ENCODE measurements at regions not wholly inside any gene's neighbourhood (a gene's known extent, or its start where the extent isn't known, plus 50 kb on each side); places are given as distances from the start of the nearest gene placed in this dataset.
A peak's percentile ranks its signal among the peaks of the same experiment; 100 is the strongest.
"Not testable (repeated sequence)": the region's sequence is repeated elsewhere in the genome, so short reads cannot be mapped to it uniquely, and the experiment has no call there.

DNA sequence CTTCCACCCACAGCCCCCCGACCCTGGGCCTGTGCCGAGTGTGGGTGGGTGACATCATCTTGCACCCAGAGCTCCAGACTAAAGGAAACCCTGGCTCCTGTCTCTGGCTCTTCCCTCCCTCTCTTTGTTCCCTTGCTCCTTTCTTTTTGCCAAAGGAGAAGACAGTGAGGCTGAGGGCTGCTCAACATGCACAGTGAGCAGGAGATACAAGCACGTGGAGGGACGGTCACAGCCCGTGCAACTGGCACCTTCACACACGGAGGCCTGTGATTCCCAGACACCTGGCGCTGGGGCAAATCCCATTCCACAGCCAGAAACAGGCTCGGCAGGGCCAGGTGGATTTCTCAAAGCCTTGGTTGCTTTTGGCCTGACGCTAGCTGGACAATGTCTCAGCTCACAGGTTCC, 86.0 kb upstream of the METTL9 start:
- Histone ChIP-seq H3K4me1 (ENCODE audit: low read length) (peaks cover 84% of the 10 kb centered on the region), H4K20me1 (ENCODE audit: insufficient read depth, low read depth, low read length) (peaks cover 71% of the 10 kb centered on the region), H3K79me2 (ENCODE audit: low read length) (peaks cover 93% of the 10 kb centered on the region), H3K27ac (ENCODE audit: low read length) (peak overlapping the region; percentile 21)
- H3K27me3 ChIP-seq (ENCODE audit: low read length); H3K4me2 ChIP-seq (ENCODE audit: low read depth, low read length, poor library complexity, severe bottlenecking); H3K4me3 ChIP-seq (ENCODE audit: low read length); H2AFZ ChIP-seq (ENCODE audit: low read length); H3K9ac ChIP-seq (ENCODE audit: low read length); H3K9me3 ChIP-seq (ENCODE audit: low read length); H3K9me2 ChIP-seq (replicated peaks; ENCODE audit: insufficient read depth, low read length); H3K36me3 ChIP-seq (ENCODE audit: insufficient read depth, low read length): not testable (repeated sequence)
- DNase-seq = peak; percentile 42

DNA sequence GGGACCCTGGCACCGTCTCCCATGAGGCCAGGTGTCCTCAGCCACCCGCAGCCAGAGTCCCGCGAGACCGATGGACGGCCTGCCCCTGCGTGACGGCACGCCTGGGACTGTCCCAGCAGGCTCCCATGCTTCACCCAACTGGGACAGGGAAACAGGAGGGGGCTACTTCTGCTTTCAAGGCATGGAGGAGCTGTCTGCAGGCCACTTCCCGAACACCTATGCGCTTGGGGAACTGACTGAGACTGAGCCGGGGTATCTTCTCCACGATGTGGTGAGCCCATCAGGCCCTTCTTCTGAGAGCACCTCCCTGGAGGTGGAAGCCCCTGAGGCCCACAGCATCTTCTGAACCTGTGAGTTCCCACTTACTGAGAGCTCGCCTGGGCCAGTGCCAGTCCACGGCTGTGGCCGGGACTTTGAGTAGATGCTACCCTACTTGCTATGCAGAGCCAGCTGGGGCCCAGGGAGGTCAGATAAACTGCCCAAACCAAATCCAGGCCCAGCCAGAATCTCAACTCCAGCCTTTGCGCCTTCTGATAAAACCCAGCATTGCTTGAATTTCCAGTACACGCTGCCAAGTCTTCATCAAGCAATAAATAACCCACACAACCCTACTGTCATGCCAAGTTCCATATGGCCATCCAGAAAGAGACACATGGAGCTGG, 85.4 kb upstream of the METTL9 start:
- Histone ChIP-seq H4K20me1 (ENCODE audit: insufficient read depth, low read depth, low read length) (peaks cover 67% of the 10 kb centered on the region), H3K4me1 (ENCODE audit: low read length) (peaks cover 78% of the 10 kb centered on the region), H3K27ac (ENCODE audit: low read length) (peak overlapping the region; percentile 44; the same call in 1 of the 2 replicates), H3K79me2 (ENCODE audit: low read length) (peaks cover 91% of the 10 kb centered on the region)
- H3K9me2 ChIP-seq (replicated peaks; ENCODE audit: insufficient read depth, low read length); H3K36me3 ChIP-seq (ENCODE audit: insufficient read depth, low read length); H3K4me2 ChIP-seq (ENCODE audit: low read depth, low read length, poor library complexity, severe bottlenecking); H3K4me3 ChIP-seq (ENCODE audit: low read length); H2AFZ ChIP-seq (ENCODE audit: low read length); H3K9ac ChIP-seq (ENCODE audit: low read length); H3K27me3 ChIP-seq (ENCODE audit: low read length); H3K9me3 ChIP-seq (ENCODE audit: low read length): not testable (repeated sequence)
- DNase-seq = peak; percentile 48

DNA sequence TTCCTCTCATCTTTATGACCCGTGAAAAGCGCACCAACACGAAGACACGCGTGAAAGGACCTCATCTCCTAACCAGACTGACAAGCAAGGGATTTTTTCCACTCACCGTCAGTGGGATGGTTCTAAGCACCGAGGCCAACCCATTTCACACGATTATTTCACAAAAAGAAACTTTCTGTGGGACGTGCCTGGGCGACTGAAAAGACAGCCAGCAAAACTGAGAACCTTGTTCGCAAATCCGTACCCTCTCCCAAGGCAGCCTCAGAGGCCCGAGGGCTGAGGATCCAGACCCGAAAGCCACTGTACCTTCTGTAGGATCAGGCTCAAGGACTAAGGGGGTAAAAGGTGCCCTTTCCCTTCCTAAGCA, 84.9 kb upstream of the METTL9 start:
- not testable (repeated sequence) for H3K36me3 ChIP-seq (ENCODE audit: insufficient read depth, low read length); H3K9ac ChIP-seq (ENCODE audit: low read length); H2AFZ ChIP-seq (ENCODE audit: low read length); H3K9me2 ChIP-seq (replicated peaks; ENCODE audit: insufficient read depth, low read length); H3K9me3 ChIP-seq (ENCODE audit: low read length); H3K4me3 ChIP-seq (ENCODE audit: low read length); H3K27me3 ChIP-seq (ENCODE audit: low read length); H3K4me2 ChIP-seq (ENCODE audit: low read depth, low read length, poor library complexity, severe bottlenecking); DNase-seq
- Histone ChIP-seq H3K79me2 (ENCODE audit: low read length) (peaks cover 91% of the 10 kb centered on the region), H3K4me1 (ENCODE audit: low read length) (peaks cover 73% of the 10 kb centered on the region), H3K27ac (ENCODE audit: low read length) (peak overlapping the region; percentile 44; the same call in 1 of the 2 replicates), H4K20me1 (ENCODE audit: insufficient read depth, low read depth, low read length) (peaks cover 61% of the 10 kb centered on the region)

DNA sequence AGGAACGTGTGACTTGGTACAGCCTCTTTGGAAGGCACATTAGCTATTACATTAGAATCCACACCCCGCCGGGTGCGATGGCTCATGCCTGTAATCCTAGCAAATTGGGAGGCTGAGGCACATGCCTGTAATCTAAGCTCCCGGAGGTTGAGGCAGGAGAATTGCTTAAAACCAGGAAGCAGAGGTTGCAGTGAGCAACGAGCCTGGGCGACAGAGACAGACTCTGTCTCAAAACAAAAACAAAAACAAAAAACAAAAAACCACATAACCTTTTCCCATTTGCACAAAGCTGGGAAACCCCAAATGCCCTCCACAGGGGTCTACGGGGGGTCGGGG, 82.7 kb upstream of the METTL9 start:
- not testable (repeated sequence) for H3K4me2 ChIP-seq (ENCODE audit: low read depth, low read length, poor library complexity, severe bottlenecking); H3K9me3 ChIP-seq (ENCODE audit: low read length); H3K4me3 ChIP-seq (ENCODE audit: low read length); H3K27me3 ChIP-seq (ENCODE audit: low read length); H3K9me2 ChIP-seq (replicated peaks; ENCODE audit: insufficient read depth, low read length); H2AFZ ChIP-seq (ENCODE audit: low read length); H3K9ac ChIP-seq (ENCODE audit: low read length); DNase-seq; H3K36me3 ChIP-seq (ENCODE audit: insufficient read depth, low read length)
- H3K79me2 ChIP-seq (ENCODE audit: low read length) = peaks cover 74% of the 10 kb centered on the region
- peaks cover 59% of the 10 kb centered on the region for H3K4me1 ChIP-seq (ENCODE audit: low read length)
- peak overlapping the region; percentile 71; the same call in 1 of the 2 replicates for H3K27ac ChIP-seq (ENCODE audit: low read length)
- H4K20me1 ChIP-seq (ENCODE audit: insufficient read depth, low read depth, low read length) = peaks cover 44% of the 10 kb centered on the region

DNA sequence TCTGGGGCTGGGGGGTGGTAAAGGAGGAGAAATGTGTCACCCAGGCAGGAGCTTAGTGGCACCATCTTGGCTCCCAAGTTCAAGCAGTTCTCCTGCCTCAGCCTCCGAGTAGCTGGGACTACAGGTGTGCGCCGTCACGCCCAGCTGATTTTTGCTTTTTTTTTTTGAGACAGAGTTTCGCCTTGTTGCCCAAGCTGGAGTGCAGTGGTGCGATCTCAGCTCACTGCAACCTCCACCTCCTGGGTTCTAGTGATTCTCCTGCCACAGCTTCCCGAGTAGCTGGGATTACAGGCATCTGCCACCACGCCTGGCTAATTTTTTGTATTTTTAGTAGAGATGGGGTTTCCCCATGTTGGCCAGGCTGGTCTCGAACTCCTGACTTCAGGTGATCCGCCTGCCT, 82.1 kb upstream of the METTL9 start:
- H3K27ac ChIP-seq (ENCODE audit: low read length) = peak overlapping the region; percentile 71
- H3K4me3 ChIP-seq (ENCODE audit: low read length) = not testable (repeated sequence)

DNA sequence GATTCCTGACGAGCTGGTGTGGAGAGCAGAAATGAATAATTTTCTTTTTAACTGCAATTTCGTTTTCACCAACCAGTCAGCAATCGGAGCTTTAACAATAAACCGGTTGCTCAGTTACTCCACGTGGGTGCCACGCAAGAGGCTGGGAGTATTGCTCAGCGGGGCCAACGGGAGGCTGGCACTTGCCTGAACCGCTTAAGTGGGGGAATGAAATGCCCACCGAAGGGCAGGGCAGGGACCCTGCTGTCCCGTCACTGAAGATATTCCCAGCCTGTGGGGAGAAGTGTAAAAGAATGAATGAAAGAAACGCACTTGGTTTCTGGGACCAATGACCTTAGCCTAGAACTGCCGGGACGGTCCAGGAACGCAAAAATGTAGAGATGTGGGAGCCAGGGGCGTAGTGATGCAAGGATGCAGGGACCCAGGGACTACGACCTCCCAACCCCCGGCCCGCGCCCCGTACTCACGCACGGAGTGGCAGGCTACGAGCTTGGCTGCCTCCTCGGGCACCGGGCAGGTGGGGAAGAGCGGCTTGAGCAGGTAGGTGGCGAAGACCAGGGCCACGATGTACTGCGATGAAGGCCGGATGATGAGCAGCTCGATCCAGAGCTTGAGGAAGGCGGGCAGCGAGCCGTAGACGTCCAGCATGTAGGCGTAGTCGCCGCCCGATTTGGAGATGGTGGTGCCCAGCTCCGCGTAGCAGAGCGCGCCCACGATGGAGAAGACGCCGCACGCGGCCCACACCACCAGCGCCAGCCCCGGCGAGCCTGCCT, 79.8 kb upstream of the METTL9 start:
- H3K36me3 ChIP-seq (ENCODE audit: insufficient read depth, low read length); H2AFZ ChIP-seq (ENCODE audit: low read length); H3K9me3 ChIP-seq (ENCODE audit: low read length); H3K9me2 ChIP-seq (replicated peaks; ENCODE audit: insufficient read depth, low read length); H3K27me3 ChIP-seq (ENCODE audit: low read length): not testable (repeated sequence)
- peak overlapping the region; percentile 100 for H3K4me2 ChIP-seq (ENCODE audit: low read depth, low read length, poor library complexity, severe bottlenecking)
- peaks cover 20% of the 10 kb centered on the region; the same call in 1 of the 2 replicates for H4K20me1 ChIP-seq (ENCODE audit: insufficient read depth, low read depth, low read length)
- H3K4me3 ChIP-seq (ENCODE audit: low read length) = peak overlapping the region; percentile 94
- peaks cover 34% of the 10 kb centered on the region for H3K4me1 ChIP-seq (ENCODE audit: low read length)
- peak; percentile 56 for DNase-seq
- peak overlapping the region; percentile 84 for H3K9ac ChIP-seq (ENCODE audit: low read length)
- peak overlapping the region; percentile 87 for H3K27ac ChIP-seq (ENCODE audit: low read length)
- peaks cover 46% of the 10 kb centered on the region for H3K79me2 ChIP-seq (ENCODE audit: low read length)

More for the DNA sequence above, 82.1 kb upstream of the METTL9 start:
- DNase-seq = peak; percentile 81
- H3K36me3 ChIP-seq (ENCODE audit: insufficient read depth, low read length); H3K27me3 ChIP-seq (ENCODE audit: low read length); H3K9me3 ChIP-seq (ENCODE audit: low read length); H3K9me2 ChIP-seq (replicated peaks; ENCODE audit: insufficient read depth, low read length); H2AFZ ChIP-seq (ENCODE audit: low read length); H3K9ac ChIP-seq (ENCODE audit: low read length): not testable (repeated sequence)
- Histone ChIP-seq H4K20me1 (ENCODE audit: insufficient read depth, low read depth, low read length) (peaks cover 38% of the 10 kb centered on the region), H3K4me1 (ENCODE audit: low read length) (peaks cover 53% of the 10 kb centered on the region), H3K4me2 (ENCODE audit: low read depth, low read length, poor library complexity, severe bottlenecking) (peak overlapping the region; percentile 38), H3K79me2 (ENCODE audit: low read length) (peaks cover 68% of the 10 kb centered on the region)

DNA sequence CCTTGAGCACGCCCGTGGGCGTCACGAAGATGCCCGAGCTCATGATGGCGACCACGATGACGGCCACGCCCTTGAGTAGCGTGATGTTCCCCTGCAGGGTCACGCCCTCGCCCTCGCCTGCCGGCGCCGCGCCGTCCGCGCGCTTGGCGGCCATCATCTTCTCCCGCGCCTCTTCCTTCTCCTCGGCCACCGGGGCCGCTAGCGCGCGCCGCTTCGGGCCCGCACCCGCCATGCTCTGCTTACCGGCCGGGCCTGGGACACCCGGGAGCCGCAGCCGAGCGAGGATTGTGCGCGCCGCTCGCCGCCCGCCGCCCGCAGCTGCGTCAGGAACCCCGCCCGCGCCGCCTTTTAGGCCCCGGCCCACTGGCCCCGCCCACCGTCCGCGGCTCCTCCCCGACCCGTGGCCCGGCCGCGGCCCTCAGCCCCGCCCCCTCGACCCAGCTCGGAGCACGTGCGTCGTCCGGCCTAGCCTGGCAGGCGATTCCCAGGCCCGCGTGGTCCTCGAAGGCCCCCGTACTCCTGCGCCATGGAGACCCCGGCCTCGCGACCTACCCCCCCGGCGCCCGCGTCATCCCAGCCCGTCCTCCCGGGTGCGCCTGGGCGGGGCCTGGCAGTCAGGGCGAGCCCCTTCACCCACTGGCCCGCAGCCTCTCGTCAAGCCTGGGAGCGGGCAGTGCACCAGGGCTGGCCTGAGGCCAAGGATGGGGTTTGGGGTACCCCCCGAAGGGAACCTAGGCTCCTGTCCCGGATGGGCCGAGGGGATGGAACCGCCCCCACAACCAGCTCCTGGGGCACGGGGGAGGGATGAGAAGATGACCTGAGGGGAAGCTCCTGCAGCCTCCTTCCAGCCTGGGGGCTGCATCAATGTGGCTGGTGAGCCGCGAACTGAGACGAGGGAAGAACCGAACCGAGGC, 79.0 kb upstream of the METTL9 start:
- Histone ChIP-seq H4K20me1 (ENCODE audit: insufficient read depth, low read depth, low read length) (peaks cover 15% of the 10 kb centered on the region; the same call in 1 of the 2 replicates), H3K4me1 (ENCODE audit: low read length) (peaks cover 28% of the 10 kb centered on the region), H2AFZ (ENCODE audit: low read length) (peak overlapping the region; percentile 7; the same call in 1 of the 2 replicates), H3K79me2 (ENCODE audit: low read length) (peaks cover 39% of the 10 kb centered on the region), H3K4me2 (ENCODE audit: low read depth, low read length, poor library complexity, severe bottlenecking) (peak overlapping the region; percentile 100), H3K4me3 (ENCODE audit: low read length) (peak overlapping the region; percentile 94), H3K27ac (ENCODE audit: low read length) (peak overlapping the region; percentile 35; the same call in 1 of the 2 replicates), H3K9ac (ENCODE audit: low read length) (peak overlapping the region; percentile 84)
- H3K9me3 ChIP-seq (ENCODE audit: low read length); H3K9me2 ChIP-seq (replicated peaks; ENCODE audit: insufficient read depth, low read length); H3K27me3 ChIP-seq (ENCODE audit: low read length); H3K36me3 ChIP-seq (ENCODE audit: insufficient read depth, low read length): not testable (repeated sequence)
- DNase-seq = peak; percentile 100

DNA sequence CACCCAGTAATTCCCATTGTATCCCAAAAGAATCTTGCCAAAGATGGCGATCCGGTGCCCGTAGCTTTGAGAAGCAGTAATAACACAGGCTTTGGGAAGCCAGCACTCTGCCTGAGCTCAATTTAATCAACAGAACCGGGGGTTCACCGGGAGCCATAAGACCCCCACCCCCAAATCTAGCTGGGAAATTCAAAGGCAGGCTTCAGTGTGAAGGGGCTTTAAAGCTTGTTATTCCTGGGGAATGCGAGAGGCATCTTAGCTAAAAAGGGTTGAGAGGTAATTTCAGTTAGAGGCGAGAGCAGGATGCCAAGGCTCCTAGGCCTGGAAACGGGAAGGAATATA, 78.4 kb upstream of the METTL9 start:
- peaks cover 33% of the 10 kb centered on the region for H3K79me2 ChIP-seq (ENCODE audit: low read length)
- H3K9me3 ChIP-seq (ENCODE audit: low read length); H3K4me3 ChIP-seq (ENCODE audit: low read length); H3K36me3 ChIP-seq (ENCODE audit: insufficient read depth, low read length); H2AFZ ChIP-seq (ENCODE audit: low read length); H3K27me3 ChIP-seq (ENCODE audit: low read length); H3K9ac ChIP-seq (ENCODE audit: low read length); H3K4me2 ChIP-seq (ENCODE audit: low read depth, low read length, poor library complexity, severe bottlenecking); DNase-seq; H3K9me2 ChIP-seq (replicated peaks; ENCODE audit: insufficient read depth, low read length); H3K27ac ChIP-seq (ENCODE audit: low read length); H4K20me1 ChIP-seq (ENCODE audit: insufficient read depth, low read depth, low read length): not testable (repeated sequence)
- peaks cover 22% of the 10 kb centered on the region for H3K4me1 ChIP-seq (ENCODE audit: low read length)

Measured in Karpas-422 (cell line).